Gastrocnemius medialis (tissue), 4 donors: ENCODE measurements at regions not wholly inside any gene's neighbourhood (a gene's known extent, or its start where the extent isn't known, plus 50 kb on each side); places are given as distances from the start of the nearest gene placed in this dataset.
"Not testable (repeated sequence)": the region's sequence is repeated elsewhere in the genome, so short reads cannot be mapped to it uniquely, and the experiment has no call there.

Experiments used
- ATAC-seq, 2 donors: fragments of 150-250 bp; one replicate each; pipeline ENCODE4 v1.9.1; 2016
- DNase-seq, 2 donors: peaks; one replicate each; pipeline ENCODE4 v3.0.0-alpha.2; 2019
- H3K27ac ChIP-seq, 4 donors: fragments of 200-600 bp; sonication (generic); 1 replicate in 1 of 4; 2 replicates in 3 of 4; pipeline ENCODE4 v1.5.1; 2016 to 2018; ENCODE audit warnings: mild to moderate bottlenecking in 2 of 4, moderate library complexity in 1 of 4
- H3K27me3 ChIP-seq, 3 donors: fragments of 200-600 bp; sonication (generic) in 2 of 3; 1 replicate in 1 of 3; 2 replicates in 2 of 3; pipeline versions ENCODE4 v1.5.1 to v1.6.0; 2016 to 2019; ENCODE audit warnings: mild to moderate bottlenecking in 1 of 3, moderate library complexity in 1 of 3
- H3K36me3 ChIP-seq, 2 donors: fragments of 200-600 bp; sonication (generic) in 1 of 2; one replicate each; pipeline ENCODE4 v1.5.1; 2017 to 2018
- H3K4me1 ChIP-seq, 2 donors: fragments of 200-600 bp; sonication (generic) in 1 of 2; one replicate each; pipeline ENCODE4 v1.5.1; 2016 to 2017; ENCODE audit warnings: mild to moderate bottlenecking in 2 of 2
- H3K4me3 ChIP-seq, 4 donors: fragments of 200-600 bp; sonication (generic) in 3 of 4; 1 replicate in 1 of 4; 2 replicates in 3 of 4; pipeline ENCODE4 v1.5.1; 2016 to 2019; ENCODE audit warnings: mild to moderate bottlenecking in 2 of 4
- H3K9me3 ChIP-seq, 3 donors: fragments of 200-600 bp; sonication (generic) in 2 of 3; 1 replicate in 1 of 3; 2 replicates in 2 of 3; pipeline ENCODE4 v1.5.1; 2016 to 2019
- CTCF ChIP-seq, 5 experiments: fragments of 450-650 bp in 3 of 5; fragments of 200-600 bp in 2 of 5; sonication (generic) in 2 of 5; IDR thresholded peaks in 4 of 5; conservative IDR thresholded peaks in 1 of 5; 1 replicate in 4 of 5; 2 replicates in 1 of 5; pipeline ENCODE4 v1.5.1; 2016 to 2019; ENCODE audit warnings: antibody characterized with exemption in 5 of 5, mild to moderate bottlenecking in 3 of 5, moderate library complexity in 3 of 5
- POLR2A ChIP-seq, 2 donors: fragments of 450-650 bp; IDR thresholded peaks; one replicate each; pipeline ENCODE4 v1.6.1; 2017; ENCODE audit warnings: antibody characterized with exemption in 2 of 2, mild to moderate bottlenecking in 2 of 2, moderate library complexity in 2 of 2
- in situ Hi-C, 4 donors: fragments of 200-750 bp; cut with MboI; loops; one replicate each; pipeline versions ENCODE4 v1.15.0 to v1.8.0; 2017; ENCODE audit warnings: low sequenced_read_pairs in 4 of 4
- intact Hi-C: fragments of 100-400 bp; cut with DNase I; formaldehyde crosslinking; loops from one replicate; pipeline ENCODE4 v1.15.1; 2023; ENCODE audit warnings: low total_unique reads

- peaks cover 0 to 15% of the 10 kb centered on the region in 2 donors for H3K4me1 ChIP-seq
- DNase-seq (no peak), ATAC-seq (no peak)
- H3K27me3 ChIP-seq, result no peaks in the 10 kb centered on the region
- H3K9me3 ChIP-seq, result no peaks in the 10 kb centered on the region
- no peak overlapping the region for H3K4me3 ChIP-seq
- in situ Hi-C loops, result no loop called here
- TF ChIP-seq POLR2A (IDR thresholded peaks at IDR 0.05) (no peak), CTCF (IDR thresholded peaks at IDR 0.05 in 4 of 5, conservative IDR thresholded peaks at IDR 0.05 in 1 of 5) (no peak)
- intact Hi-C loops, result no loop called here
- H3K27ac ChIP-seq, result no peak overlapping the region
- no peaks in the 10 kb centered on the region for H3K36me3 ChIP-seq
Observed at GRCh38 chr18:22709288-22710060, 223.7 kb upstream of the RBBP8 start.

GRCh38 chr18:22710673-22711191, 222.4 kb upstream of the RBBP8 start:
- H3K27me3 ChIP-seq, result no peaks in the 10 kb centered on the region
- no peak overlapping the region for H3K27ac ChIP-seq
- no peak for ATAC-seq

DNA sequence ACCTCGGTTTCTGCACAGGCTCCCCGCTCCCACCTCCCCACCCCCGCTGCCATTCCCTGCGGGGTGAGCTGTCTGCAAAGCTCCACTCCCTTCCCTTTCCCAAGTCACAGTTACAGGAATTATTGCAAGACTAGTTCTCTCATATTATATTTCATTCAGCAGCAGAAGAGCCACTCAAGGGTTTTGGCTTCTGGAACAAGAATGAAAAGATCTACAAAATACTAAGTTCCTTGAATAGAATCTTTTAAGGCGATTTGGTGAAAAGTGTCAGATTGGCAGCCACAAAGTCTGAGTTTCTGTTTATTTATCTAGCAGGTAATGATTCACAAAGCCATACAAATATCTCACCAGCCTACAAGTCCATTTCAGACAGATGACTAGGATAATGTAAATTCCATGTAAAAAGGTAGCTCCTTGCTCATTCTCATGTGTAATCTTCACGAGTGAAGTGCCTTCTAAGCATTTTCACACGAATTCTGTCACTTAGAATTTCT, 221.9 kb upstream of the RBBP8 start:
- TF ChIP-seq POLR2A (IDR thresholded peaks at IDR 0.05) (no peak), CTCF (IDR thresholded peaks at IDR 0.05 in 4 of 5, conservative IDR thresholded peaks at IDR 0.05 in 1 of 5) (no peak)
- Histone ChIP-seq H3K9me3 (no peaks in the 10 kb centered on the region), H3K27me3 (no peaks in the 10 kb centered on the region), H3K4me3 (peak overlapping the region; percentile 25 to 39 (median 34)), H3K36me3 (no peaks in the 10 kb centered on the region), H3K27ac (no peak overlapping the region), H3K4me1 (peaks cover 0 to 15% of the 10 kb centered on the region in 2 donors)
- in situ Hi-C loops, result no loop called here
- intact Hi-C loops, result no loop called here
- ATAC-seq (no peak), DNase-seq (no peak)

More at GRCh38 chr18:22710673-22711191, 222.4 kb upstream of the RBBP8 start:
- no peak for DNase-seq
- peaks cover 0 to 15% of the 10 kb centered on the region in 2 donors for H3K4me1 ChIP-seq
- H3K4me3 ChIP-seq, result peak overlapping the region; percentile 25 to 39 (median 34)
- no peaks in the 10 kb centered on the region for H3K36me3 ChIP-seq
- H3K9me3 ChIP-seq, result no peaks in the 10 kb centered on the region
- intact Hi-C loops, result no loop called here
- in situ Hi-C loops, result no loop called here
- TF ChIP-seq CTCF (IDR thresholded peaks at IDR 0.05 in 4 of 5, conservative IDR thresholded peaks at IDR 0.05 in 1 of 5), result no peak
- no peak for TF ChIP-seq POLR2A (IDR thresholded peaks at IDR 0.05)

GRCh38 chr18:22713511-22713910, 219.6 kb upstream of the RBBP8 start:
- no peak for ATAC-seq
- Histone ChIP-seq H3K4me1 (peaks cover 0 to 15% of the 10 kb centered on the region in 2 donors), H3K4me3 (no peak overlapping the region), H3K27ac (no peak overlapping the region), H3K9me3 (no peaks in the 10 kb centered on the region), H3K36me3 (no peaks in the 10 kb centered on the region), H3K27me3 (no peaks in the 10 kb centered on the region)
- TF ChIP-seq POLR2A (IDR thresholded peaks at IDR 0.05) (no peak), CTCF (IDR thresholded peaks at IDR 0.05 in 4 of 5, conservative IDR thresholded peaks at IDR 0.05 in 1 of 5) (no peak)
- DNase-seq, result no peak
- intact Hi-C loops, result no loop called here
- in situ Hi-C loops, result no loop called here

GRCh38 chr18:22717536-22717935, 215.6 kb upstream of the RBBP8 start:
- DNase-seq, in situ Hi-C loops, ATAC-seq, H3K27me3 ChIP-seq, H3K36me3 ChIP-seq, H3K4me3 ChIP-seq, H3K9me3 ChIP-seq, H3K27ac ChIP-seq, H3K4me1 ChIP-seq, intact Hi-C loops: not testable (repeated sequence)
